ENCODE measurements at regions not wholly inside any gene's neighbourhood (a gene's known extent, or its start where the extent isn't known, plus 50 kb on each side); places are given as distances from the start of the nearest gene placed in this dataset.

- no peaks in the 10 kb centered on the region for H3K79me1 ChIP-seq (ENCODE audit: low read depth, low read length)
- H2AK5ac ChIP-seq (ENCODE audit: low read depth, low read length), result no peak overlapping the region
- H2BK12ac ChIP-seq (ENCODE audit: low read length), result no peak overlapping the region
- H3K9ac ChIP-seq (ENCODE audit: low read depth, low read length, poor library complexity), result no peak overlapping the region
- no peak overlapping the region for H3K4ac ChIP-seq (ENCODE audit: low read length)
- no peak for DNase-seq (ENCODE audit: low spot score)
- no peak overlapping the region for H3K23ac ChIP-seq (ENCODE audit: low read depth, low read length, poor library complexity)
- no peaks in the 10 kb centered on the region for H3K36me3 ChIP-seq (replicated peaks in 1 of 2; ENCODE audit: control insufficient read depth in 2 of 2, insufficient read depth in 2 of 2, low read length in 2 of 2)
- H3K27me3 ChIP-seq (ENCODE audit: control insufficient read depth in 3 of 3, insufficient read depth in 3 of 3, low read depth in 1 of 3, low read length in 3 of 3), result no peaks in the 10 kb centered on the region
- H3K14ac ChIP-seq (ENCODE audit: low read length), result no peak overlapping the region
- no peak overlapping the region for H3K27ac ChIP-seq (replicated peaks; ENCODE audit: low read length)
- no peaks in the 10 kb centered on the region for H3K9me3 ChIP-seq (replicated peaks in 1 of 2; ENCODE audit: control insufficient read depth in 2 of 2, insufficient read depth in 1 of 2, low read depth in 1 of 2, low read length in 2 of 2)
- H2BK5ac ChIP-seq (ENCODE audit: low read length), result no peak overlapping the region
- no peak overlapping the region for H3K4me3 ChIP-seq (ENCODE audit: low read length in 2 of 2)
- H2BK120ac ChIP-seq (ENCODE audit: low read depth, low read length), result no peak overlapping the region
- H3K4me2 ChIP-seq (ENCODE audit: insufficient read depth, low read length, poor library complexity, severe bottlenecking), result no peak overlapping the region
- H2BK15ac ChIP-seq (ENCODE audit: low read length), result no peak overlapping the region
- H4K8ac ChIP-seq (ENCODE audit: low read depth, low read length), result no peak overlapping the region
- WGBS, 2 donors (ENCODE audit: extremely low coverage in 2 of 2, insufficient read length in 2 of 2, insufficient replicate concordance in 1 of 2), result no CpG with 5 or more reads among the region's 3 CpGs
- H3K4me1 ChIP-seq (ENCODE audit: control insufficient read depth in 2 of 2, insufficient read depth in 1 of 2, low read depth in 1 of 2, low read length in 2 of 2), result no peaks in the 10 kb centered on the region
- no peak overlapping the region for H2AFZ ChIP-seq (ENCODE audit: low read length)
- H3K18ac ChIP-seq (ENCODE audit: low read length), result no peak overlapping the region
- no peak overlapping the region for H4K91ac ChIP-seq (ENCODE audit: low read depth, low read length, poor library complexity)
Measured at GRCh38 chr3:6455031-6455430, 405.9 kb upstream of the GRM7 start.

DNA sequence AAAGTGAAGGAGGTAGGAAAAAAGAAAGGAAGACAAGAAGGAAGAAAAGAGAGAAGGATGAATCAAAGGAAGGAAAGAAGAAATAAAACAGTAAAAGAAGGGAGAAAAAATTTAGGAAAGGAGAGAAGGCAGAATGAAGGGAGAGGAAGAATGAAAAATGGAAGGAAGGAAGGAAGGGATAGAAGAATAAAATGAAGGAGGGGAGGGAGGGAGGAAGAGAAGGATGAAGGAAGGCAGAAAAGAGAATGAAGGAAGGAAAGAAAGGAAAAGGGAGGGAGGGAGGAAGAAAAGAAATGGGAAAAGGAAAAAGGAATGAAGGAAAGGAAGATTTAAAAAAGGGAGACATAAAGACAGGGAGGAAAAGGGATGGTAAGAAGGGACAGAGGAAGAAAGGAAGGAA is 393.7 kb upstream of the GRM7 start:
- no peaks in the 10 kb centered on the region for H3K79me1 ChIP-seq (ENCODE audit: low read depth, low read length)
- no peak overlapping the region for H3K9ac ChIP-seq (ENCODE audit: low read depth, low read length, poor library complexity)
- H3K27ac ChIP-seq (replicated peaks; ENCODE audit: low read length), result no peak overlapping the region
- no peak overlapping the region for H3K23ac ChIP-seq (ENCODE audit: low read depth, low read length, poor library complexity)
- no peaks in the 10 kb centered on the region for H3K27me3 ChIP-seq (ENCODE audit: control insufficient read depth in 3 of 3, insufficient read depth in 3 of 3, low read depth in 1 of 3, low read length in 3 of 3)
- H2AFZ ChIP-seq (ENCODE audit: low read length), result no peak overlapping the region
- H2BK12ac ChIP-seq (ENCODE audit: low read length), result no peak overlapping the region
- H4K8ac ChIP-seq (ENCODE audit: low read depth, low read length), result no peak overlapping the region
- no peak overlapping the region for H4K91ac ChIP-seq (ENCODE audit: low read depth, low read length, poor library complexity)
- H3K18ac ChIP-seq (ENCODE audit: low read length), result no peak overlapping the region
- H3K9me3 ChIP-seq (replicated peaks in 1 of 2; ENCODE audit: control insufficient read depth in 2 of 2, insufficient read depth in 1 of 2, low read depth in 1 of 2, low read length in 2 of 2), result no peaks in the 10 kb centered on the region
- no peak overlapping the region for H2BK5ac ChIP-seq (ENCODE audit: low read length)
- H3K4ac ChIP-seq (ENCODE audit: low read length), result no peak overlapping the region
- no peak overlapping the region for H2AK5ac ChIP-seq (ENCODE audit: low read depth, low read length)
- no peak overlapping the region for H3K4me2 ChIP-seq (ENCODE audit: insufficient read depth, low read length, poor library complexity, severe bottlenecking)
- no peak overlapping the region for H2BK120ac ChIP-seq (ENCODE audit: low read depth, low read length)
- no peak overlapping the region for H3K14ac ChIP-seq (ENCODE audit: low read length)
- no peaks in the 10 kb centered on the region for H3K36me3 ChIP-seq (replicated peaks in 1 of 2; ENCODE audit: control insufficient read depth in 2 of 2, insufficient read depth in 2 of 2, low read length in 2 of 2)
- no peak overlapping the region for H2BK15ac ChIP-seq (ENCODE audit: low read length)
- no peaks in the 10 kb centered on the region for H3K4me1 ChIP-seq (ENCODE audit: control insufficient read depth in 2 of 2, insufficient read depth in 1 of 2, low read depth in 1 of 2, low read length in 2 of 2)
- no peak overlapping the region for H3K4me3 ChIP-seq (ENCODE audit: low read length in 2 of 2)
- DNase-seq (ENCODE audit: low spot score), result no peak

- Histone ChIP-seq H2BK120ac (ENCODE audit: low read depth, low read length) (no peak overlapping the region), H4K91ac (ENCODE audit: low read depth, low read length, poor library complexity) (no peak overlapping the region), H3K14ac (ENCODE audit: low read length) (no peak overlapping the region), H3K18ac (ENCODE audit: low read length) (no peak overlapping the region), H3K4me1 (ENCODE audit: control insufficient read depth in 2 of 2, insufficient read depth in 1 of 2, low read depth in 1 of 2, low read length in 2 of 2) (no peaks in the 10 kb centered on the region), H2AFZ (ENCODE audit: low read length) (no peak overlapping the region), H3K36me3 (replicated peaks in 1 of 2; ENCODE audit: control insufficient read depth in 2 of 2, insufficient read depth in 2 of 2, low read length in 2 of 2) (no peaks in the 10 kb centered on the region), H3K79me1 (ENCODE audit: low read depth, low read length) (no peaks in the 10 kb centered on the region), H3K23ac (ENCODE audit: low read depth, low read length, poor library complexity) (no peak overlapping the region), H3K9ac (ENCODE audit: low read depth, low read length, poor library complexity) (no peak overlapping the region), H3K4me2 (ENCODE audit: insufficient read depth, low read length, poor library complexity, severe bottlenecking) (no peak overlapping the region), H2BK15ac (ENCODE audit: low read length) (no peak overlapping the region), H3K4me3 (ENCODE audit: low read length in 2 of 2) (no peak overlapping the region), H4K8ac (ENCODE audit: low read depth, low read length) (no peak overlapping the region), H3K4ac (ENCODE audit: low read length) (no peak overlapping the region), H2BK12ac (ENCODE audit: low read length) (no peak overlapping the region), H3K27me3 (ENCODE audit: control insufficient read depth in 3 of 3, insufficient read depth in 3 of 3, low read depth in 1 of 3, low read length in 3 of 3) (no peaks in the 10 kb centered on the region), H2AK5ac (ENCODE audit: low read depth, low read length) (no peak overlapping the region), H3K9me3 (replicated peaks in 1 of 2; ENCODE audit: control insufficient read depth in 2 of 2, insufficient read depth in 1 of 2, low read depth in 1 of 2, low read length in 2 of 2) (no peaks in the 10 kb centered on the region), H2BK5ac (ENCODE audit: low read length) (no peak overlapping the region), H3K27ac (replicated peaks; ENCODE audit: low read length) (no peak overlapping the region)
- DNase-seq (ENCODE audit: low spot score), result no peak
- WGBS, 2 donors (ENCODE audit: extremely low coverage in 2 of 2, insufficient read length in 2 of 2, insufficient replicate concordance in 1 of 2), result no CpG with 5 or more reads among the region's 7 CpGs
Measured at GRCh38 chr3:6468589-6468988, 392.3 kb upstream of the GRM7 start.

DNA sequence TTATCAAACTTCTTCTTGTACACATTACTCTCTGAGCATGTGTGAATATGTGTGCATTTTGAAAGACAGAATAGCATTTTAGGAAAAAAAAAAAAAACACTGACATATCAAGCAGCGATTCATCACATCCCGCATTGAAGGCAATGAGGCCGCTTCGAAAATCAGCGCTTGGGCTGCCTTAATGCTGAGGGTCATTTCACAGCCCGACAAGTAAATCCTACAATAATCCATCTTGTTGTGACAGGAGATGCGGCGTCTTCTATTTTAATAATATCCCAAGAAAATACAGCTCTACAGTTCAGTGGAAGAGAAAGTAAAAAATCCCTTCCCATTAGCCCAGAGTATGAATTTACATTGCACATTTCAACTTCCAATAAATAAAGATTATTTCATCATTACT is 389.2 kb upstream of the GRM7 start:
- Histone ChIP-seq H3K14ac (ENCODE audit: low read length) (no peak overlapping the region), H2BK15ac (ENCODE audit: low read length) (no peak overlapping the region), H3K4ac (ENCODE audit: low read length) (no peak overlapping the region), H2AFZ (ENCODE audit: low read length) (no peak overlapping the region), H3K79me1 (ENCODE audit: low read depth, low read length) (no peaks in the 10 kb centered on the region), H2BK12ac (ENCODE audit: low read length) (no peak overlapping the region), H3K36me3 (replicated peaks in 1 of 2; ENCODE audit: control insufficient read depth in 2 of 2, insufficient read depth in 2 of 2, low read length in 2 of 2) (no peaks in the 10 kb centered on the region), H4K8ac (ENCODE audit: low read depth, low read length) (no peak overlapping the region), H2BK5ac (ENCODE audit: low read length) (no peak overlapping the region), H3K27ac (replicated peaks; ENCODE audit: low read length) (no peak overlapping the region), H4K91ac (ENCODE audit: low read depth, low read length, poor library complexity) (no peak overlapping the region), H3K9ac (ENCODE audit: low read depth, low read length, poor library complexity) (no peak overlapping the region), H2AK5ac (ENCODE audit: low read depth, low read length) (no peak overlapping the region), H2BK120ac (ENCODE audit: low read depth, low read length) (no peak overlapping the region), H3K9me3 (replicated peaks in 1 of 2; ENCODE audit: control insufficient read depth in 2 of 2, insufficient read depth in 1 of 2, low read depth in 1 of 2, low read length in 2 of 2) (no peaks in the 10 kb centered on the region), H3K4me2 (ENCODE audit: insufficient read depth, low read length, poor library complexity, severe bottlenecking) (no peak overlapping the region), H3K4me3 (ENCODE audit: low read length in 2 of 2) (no peak overlapping the region), H3K23ac (ENCODE audit: low read depth, low read length, poor library complexity) (no peak overlapping the region), H3K27me3 (ENCODE audit: control insufficient read depth in 3 of 3, insufficient read depth in 3 of 3, low read depth in 1 of 3, low read length in 3 of 3) (no peaks in the 10 kb centered on the region), H3K18ac (ENCODE audit: low read length) (no peak overlapping the region), H3K4me1 (ENCODE audit: control insufficient read depth in 2 of 2, insufficient read depth in 1 of 2, low read depth in 1 of 2, low read length in 2 of 2) (no peaks in the 10 kb centered on the region)
- no CpG with 5 or more reads among the region's 8 CpGs for WGBS, 2 donors (ENCODE audit: extremely low coverage in 2 of 2, insufficient read length in 2 of 2, insufficient replicate concordance in 1 of 2)
- DNase-seq (ENCODE audit: low spot score), result no peak
